GM18517 (cell line): ENCODE measurements at regions not wholly inside any gene's neighbourhood (a gene's known extent, or its start where the extent isn't known, plus 50 kb on each side); places are given as distances from the start of the nearest gene placed in this dataset.
"Not testable (repeated sequence)": the region's sequence is repeated elsewhere in the genome, so short reads cannot be mapped to it uniquely, and the experiment has no call there.

Experiments
- ATAC-seq: cut with Tn5 transposase; IDR thresholded peaks from one replicate; pipeline ENCODE4 v1.9.1; 2021; ENCODE audit warnings: mild to moderate bottlenecking, moderate library complexity; ENCODE audit not compliant: unreplicated experiment

- ATAC-seq = no peak
Observed at GRCh38 chrX:93468075-93468474, 205.3 kb downstream of the NAP1L3 start.

DNA sequence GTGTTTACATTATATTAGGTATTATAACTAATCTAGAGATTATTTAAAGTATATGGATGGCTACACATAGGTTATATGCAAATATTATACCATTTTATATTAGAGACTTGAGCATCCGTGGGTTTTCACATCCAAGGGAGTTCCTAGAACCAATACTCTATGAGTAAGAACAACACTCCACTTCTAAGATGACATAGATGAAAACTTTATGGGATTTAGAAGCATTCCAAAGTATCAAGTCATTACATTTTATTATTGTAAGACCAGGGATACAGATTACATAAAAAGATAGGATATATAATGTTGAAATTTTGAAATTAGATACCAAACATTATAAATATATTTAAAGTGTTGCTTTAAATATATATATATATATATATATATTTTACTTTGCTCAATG, 207.0 kb downstream of the NAP1L3 start:
- ATAC-seq = no peak

DNA sequence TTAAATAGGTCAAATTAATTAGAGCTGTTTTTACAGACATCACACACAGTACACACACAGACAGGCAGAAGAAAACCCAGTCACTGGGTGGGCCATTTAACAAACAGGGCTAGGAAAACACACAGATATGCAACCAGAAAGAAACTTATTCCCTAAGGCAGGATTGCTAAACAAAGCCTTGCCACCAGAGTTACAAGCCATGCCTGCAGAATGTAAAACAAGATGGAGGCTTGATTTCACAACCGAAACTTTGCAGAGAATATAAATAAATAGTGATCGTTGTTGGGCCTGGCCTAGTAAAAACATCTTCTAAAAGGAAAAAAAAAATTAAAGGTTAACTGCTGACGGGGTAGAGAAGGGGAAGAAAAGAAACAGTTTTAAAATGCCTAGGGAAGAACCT, 212.3 kb downstream of the NAP1L3 start:
- no peak for ATAC-seq

- no peak for ATAC-seq
Observed at GRCh38 chrX:93454509-93454908, 218.9 kb downstream of the NAP1L3 start.

DNA sequence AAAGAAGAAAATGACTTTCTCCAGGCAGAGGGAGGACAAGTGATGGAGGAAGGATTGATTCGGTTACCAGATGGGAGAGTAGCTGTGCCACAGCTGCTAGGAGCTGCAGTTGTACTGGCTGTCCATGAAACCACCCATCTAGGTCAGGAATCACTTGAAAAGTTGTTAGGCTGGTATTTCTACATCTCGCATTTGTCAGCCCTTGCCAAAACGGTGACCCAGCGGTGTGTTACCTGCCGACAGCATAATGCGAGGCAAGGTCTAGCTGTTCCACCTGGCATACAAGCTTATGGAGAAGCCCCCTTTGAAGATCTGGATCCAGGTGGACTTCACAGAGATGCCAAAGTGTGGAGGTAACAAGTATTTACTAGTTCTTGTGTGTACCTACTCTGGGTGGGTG, 238.7 kb downstream of the NAP1L3 start:
- not testable (repeated sequence) for ATAC-seq

GRCh38 chrX:93428497-93428896, 244.9 kb downstream of the NAP1L3 start:
- ATAC-seq = no peak

GRCh38 chrX:93422693-93423092, 250.7 kb downstream of the NAP1L3 start:
- ATAC-seq = peak; percentile 74

DNA sequence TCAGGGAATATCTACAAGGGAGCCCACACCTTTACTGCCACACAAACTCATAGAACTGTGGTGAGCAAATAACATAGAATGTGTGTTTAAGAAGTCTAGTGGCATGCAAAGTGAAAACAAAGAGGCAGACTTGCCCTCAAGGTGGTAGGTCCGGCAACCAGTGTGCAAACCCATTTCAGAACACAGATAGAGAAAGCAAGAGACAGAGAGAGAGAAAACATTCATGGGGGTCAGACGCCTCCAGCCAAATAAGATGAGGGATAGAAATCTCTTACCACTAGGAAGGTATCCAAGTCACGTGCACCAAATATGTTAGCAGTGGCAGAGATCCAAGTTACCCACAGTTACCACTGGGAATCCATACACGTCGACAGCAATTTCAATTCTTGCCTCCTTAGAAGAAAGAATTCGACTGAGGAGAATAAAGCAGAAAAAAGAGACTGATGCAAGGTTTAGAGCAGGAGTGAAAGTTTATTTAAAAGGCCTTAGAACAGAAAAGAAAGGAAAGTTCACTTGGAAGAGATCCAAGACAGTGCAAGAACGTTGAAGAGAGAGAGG, 252.8 kb downstream of the NAP1L3 start:
- no peak for ATAC-seq

DNA sequence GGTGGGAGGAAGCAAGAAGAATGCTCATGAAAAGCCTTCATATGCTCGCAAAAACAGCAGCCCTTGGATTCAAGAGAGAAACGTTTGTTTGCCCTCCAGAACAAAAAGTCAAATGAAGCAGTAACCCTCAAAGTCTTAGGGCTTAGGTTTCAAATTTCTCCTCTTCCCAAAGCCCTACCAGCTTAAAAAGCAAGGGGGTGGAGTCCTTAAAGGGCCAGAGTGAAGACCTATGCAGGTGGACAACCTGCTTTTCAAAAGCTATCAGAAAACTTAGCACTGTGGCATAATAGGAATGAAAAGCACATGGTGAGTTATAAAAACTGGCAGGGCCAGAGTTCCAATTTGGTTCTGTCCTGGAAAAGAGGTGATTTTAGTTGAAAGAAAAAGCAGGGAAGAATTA, 253.3 kb downstream of the NAP1L3 start:
- no peak for ATAC-seq

- ATAC-seq = no peak
Observed at GRCh38 chrX:93419642-93420041, 253.7 kb downstream of the NAP1L3 start.

DNA sequence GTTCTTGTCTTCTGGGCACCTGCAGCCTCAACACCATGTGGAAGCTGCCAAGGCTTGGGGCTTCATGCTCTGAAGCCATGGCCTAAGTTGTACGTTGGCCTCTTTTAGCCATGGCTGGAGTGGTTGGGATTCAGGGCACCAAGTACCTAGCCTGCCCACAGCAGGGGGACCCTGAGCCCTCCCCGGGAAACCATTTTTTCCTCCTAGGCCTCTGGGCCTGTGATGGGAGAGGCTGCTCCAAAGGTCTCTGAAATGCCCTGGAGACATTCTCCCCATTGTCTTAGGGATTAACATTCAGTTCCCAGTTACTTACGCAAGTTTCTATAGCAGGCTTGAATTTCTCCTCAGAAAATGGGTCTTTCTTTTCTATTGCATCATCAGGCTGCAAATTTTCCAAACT, 269.3 kb downstream of the NAP1L3 start:
- no peak for ATAC-seq

- ATAC-seq = no peak
Observed at GRCh38 chrX:93354651-93355050, 318.7 kb downstream of the NAP1L3 start.

- ATAC-seq = no peak
Observed at GRCh38 chrX:93346309-93346708, 327.1 kb downstream of the NAP1L3 start.

- ATAC-seq = not testable (repeated sequence)
Observed at GRCh38 chrX:93344287-93344686, 329.1 kb downstream of the NAP1L3 start.

- no peak for ATAC-seq
Observed at GRCh38 chrX:93332329-93332728, 341.0 kb downstream of the NAP1L3 start.

GRCh38 chrX:93322110-93322509, 351.3 kb downstream of the NAP1L3 start:
- ATAC-seq = no peak

- ATAC-seq = no peak
Observed at GRCh38 chrX:93319609-93320008, 353.8 kb downstream of the NAP1L3 start.
